ENCODE measurements at regions not wholly inside any gene's neighbourhood (a gene's known extent, or its start where the extent isn't known, plus 50 kb on each side); places are given as distances from the start of the nearest gene placed in this dataset.

GRCh38 chr15:72967811-72968530 lies 84.3 kb upstream of the NEO1 start:
- no peak for TF ChIP-seq CTCF (conservative IDR thresholded peaks at IDR 0.05)
- TF ChIP-seq EZH2 (IDR thresholded peaks at IDR 0.05; ENCODE audit: low read depth), result no peak
